H1 (cell line): ENCODE measurements at regions not wholly inside any gene's neighbourhood (a gene's known extent, or its start where the extent isn't known, plus 50 kb on each side); places are given as distances from the start of the nearest gene placed in this dataset.

Experiments used
- CTCF ChIA-PET: fragments of 300-600 bp; sonication (Branson Sonifier 250); formaldehyde crosslinking; loops from one replicate; lab custom pipeline; 2021; ENCODE audit not compliant: partially characterized antibody; lab: Charles Lee
- POLR2A ChIA-PET: fragments of 300-600 bp; sonication (Branson Sonifier 250); formaldehyde crosslinking; loops from one replicate; lab custom pipeline; 2021; ENCODE audit warnings: inconsistent platforms; ENCODE audit not compliant: partially characterized antibody; lab: Charles Lee
- DNase-seq, 2 experiments: peaks; one replicate each; pipeline versions ENCODE4 v3.0.0 to v3.0.0-alpha.2; 2010 to 2022; ENCODE audit warnings: low spot score in 2 of 2, low read depth in 1 of 2, mixed read lengths in 1 of 2
- FAIRE-seq: peaks from 2 replicates; lab custom pipeline; 2011; peaks lifted over from hg19 to GRCh38; lab: Jason Lieb, UNC
- H2AFZ ChIP-seq: 2 replicates; pipeline ENCODE4 v1.8.1; 2012; ENCODE audit warnings: low read length, inconsistent platforms
- H2AK5ac ChIP-seq: 2 replicates; pipeline ENCODE4 v1.6.1; 2013; ENCODE audit warnings: low read depth, low read length
- H2BK120ac ChIP-seq: replicated peaks from 2 replicates; pipeline ENCODE3; 2013; ENCODE audit warnings: low read depth, low read length, inconsistent platforms
- H2BK12ac ChIP-seq: 2 replicates; pipeline ENCODE4 v1.6.1; 2013; ENCODE audit warnings: low read depth, low read length
- H2BK15ac ChIP-seq: 2 replicates; pipeline ENCODE4 v1.6.1; 2013; ENCODE audit warnings: low read length
- H2BK20ac ChIP-seq: 2 replicates; pipeline ENCODE4 v1.6.1; 2013; ENCODE audit warnings: low read length
- H2BK5ac ChIP-seq: 2 replicates; pipeline ENCODE4 v1.6.1; 2013; ENCODE audit warnings: low read depth, low read length
- H3K14ac ChIP-seq: 2 replicates; pipeline ENCODE4 v1.6.1; 2013; ENCODE audit warnings: inconsistent platforms; ENCODE audit not compliant: insufficient read length
- H3K18ac ChIP-seq: 2 replicates; pipeline ENCODE4 v1.6.1; 2013; ENCODE audit warnings: low read length; ENCODE audit errors: extremely low read depth
- H3K23ac ChIP-seq: 2 replicates; pipeline ENCODE4 v1.6.1; 2013; ENCODE audit warnings: inconsistent platforms; ENCODE audit not compliant: insufficient read length
- H3K23me2 ChIP-seq: 2 replicates; pipeline ENCODE4 v1.6.1; 2013; ENCODE audit warnings: low read depth, low read length
- H3K27ac ChIP-seq: 2 replicates; pipeline ENCODE4 v1.6.1; 2011; ENCODE audit warnings: low read depth, low read length, inconsistent platforms
- H3K27me3 ChIP-seq, 4 experiments: replicated peaks in 1 of 4; 1 replicate in 1 of 4; 2 replicates in 3 of 4; pipeline versions ENCODE4 v1.6.1 to v1.8.1; 2011 to 2013; ENCODE audit warnings: low read length in 3 of 4, mild to moderate bottlenecking in 3 of 4, inconsistent platforms in 2 of 4, mixed read lengths in 2 of 4, moderate library complexity in 1 of 4; ENCODE audit not compliant: control insufficient read depth in 3 of 4, insufficient read depth in 3 of 4; ENCODE audit errors: extremely low read depth in 1 of 4
- H3K36me3 ChIP-seq, 4 experiments: 2 replicates each; pipeline versions ENCODE4 v1.6.1 to v1.8.1; 2011 to 2013; ENCODE audit warnings: mild to moderate bottlenecking in 4 of 4, low read length in 3 of 4, moderate library complexity in 2 of 4, control low read depth in 1 of 4, inconsistent platforms in 1 of 4; ENCODE audit not compliant: insufficient read depth in 4 of 4, control insufficient read depth in 2 of 4
- H3K4ac ChIP-seq: replicated peaks from 2 replicates; pipeline ENCODE3; 2013; ENCODE audit warnings: low read length, low read depth, mixed read lengths, inconsistent platforms; ENCODE audit not compliant: insufficient read length
- H3K4me1 ChIP-seq, 4 experiments: replicated peaks in 1 of 4; 1 replicate in 1 of 4; 2 replicates in 3 of 4; pipeline versions ENCODE4 v1.6.1 to v1.8.1; 2011 to 2013; ENCODE audit warnings: low read length in 3 of 4, inconsistent platforms in 2 of 4, mixed read lengths in 1 of 4; ENCODE audit not compliant: insufficient read depth in 4 of 4, control insufficient read depth in 3 of 4
- H3K4me2 ChIP-seq, 2 experiments: 2 replicates each; pipeline versions ENCODE4 v1.6.1 to v1.8.1; 2011 to 2013; ENCODE audit warnings: low read depth in 2 of 2, low read length in 2 of 2, control low read depth in 1 of 2, inconsistent platforms in 1 of 2, mild to moderate bottlenecking in 1 of 2; ENCODE audit not compliant: insufficient read depth in 1 of 2
- H3K4me3 ChIP-seq, 4 experiments: fragments of 200-600, 300-600 bp in 1 of 4; sonication (generic), shearing (Covaris generic), sonication (Bioruptor Twin) in 1 of 4; 2 replicates each; pipeline versions ENCODE4 v1.5.1 to v1.8.1; 2011 to 2016; ENCODE audit warnings: low read length in 4 of 4, low read depth in 3 of 4, control low read depth in 2 of 4, inconsistent platforms in 2 of 4, mild to moderate bottlenecking in 2 of 4, mixed read lengths in 1 of 4, moderate library complexity in 1 of 4; ENCODE audit not compliant: insufficient read depth in 2 of 4; ENCODE audit errors: extremely low read depth in 1 of 4
- H3K56ac ChIP-seq: replicated peaks from 2 replicates; pipeline ENCODE3; 2013; ENCODE audit warnings: low read depth, mild to moderate bottlenecking, mixed read lengths, low read length, inconsistent platforms; ENCODE audit not compliant: insufficient read length
- H3K79me1 ChIP-seq: 2 replicates; pipeline ENCODE4 v1.6.1; 2013; ENCODE audit warnings: low read depth, low read length, control low read depth
- H3K79me2 ChIP-seq, 2 experiments: 2 replicates each; pipeline versions ENCODE4 v1.6.1 to v1.8.1; 2012 to 2013; ENCODE audit warnings: low read length in 2 of 2, mild to moderate bottlenecking in 2 of 2, inconsistent platforms in 1 of 2; ENCODE audit not compliant: insufficient read depth in 2 of 2, control insufficient read depth in 1 of 2
- H3K9ac ChIP-seq, 4 experiments: replicated peaks in 1 of 4; 1 replicate in 1 of 4; 2 replicates in 3 of 4; pipeline versions ENCODE4 v1.6.1 to v1.8.1; 2011 to 2013; ENCODE audit warnings: low read depth in 3 of 4, low read length in 3 of 4, control low read depth in 2 of 4, mild to moderate bottlenecking in 2 of 4, moderate library complexity in 2 of 4, inconsistent platforms in 1 of 4; ENCODE audit errors: extremely low read depth in 1 of 4
- H3K9me3 ChIP-seq, 2 experiments: 2 replicates each; pipeline versions ENCODE4 v1.6.1 to v1.8.1; 2012 to 2013; ENCODE audit warnings: mild to moderate bottlenecking in 2 of 2, moderate library complexity in 2 of 2, control low read depth in 1 of 2, inconsistent platforms in 1 of 2, low read depth in 1 of 2, low read length in 1 of 2, mixed read lengths in 1 of 2; ENCODE audit not compliant: insufficient read depth in 2 of 2
- H4K20me1 ChIP-seq, 2 experiments: replicated peaks in 1 of 2; 2 replicates each; pipeline versions ENCODE3 to v1.8.1; 2011 to 2013; ENCODE audit warnings: inconsistent platforms in 2 of 2, low read length in 2 of 2, mild to moderate bottlenecking in 1 of 2; ENCODE audit not compliant: insufficient read depth in 2 of 2, control insufficient read depth in 1 of 2
- H4K5ac ChIP-seq: 2 replicates; pipeline ENCODE4 v1.6.1; 2013; ENCODE audit warnings: low read length, low read depth, mixed read lengths, inconsistent platforms; ENCODE audit not compliant: insufficient read length
- H4K8ac ChIP-seq: 2 replicates; pipeline ENCODE4 v1.8.0; 2013; ENCODE audit warnings: mild to moderate bottlenecking, moderate library complexity, low read length, inconsistent platforms; ENCODE audit not compliant: insufficient read depth; ENCODE audit errors: extremely low read depth
- H4K91ac ChIP-seq: replicated peaks from 2 replicates; pipeline ENCODE3; 2013; ENCODE audit warnings: low read length, mixed read lengths, inconsistent platforms; ENCODE audit not compliant: insufficient read length
- WGBS, 2 experiments: shearing (Covaris generic) in 1 of 2; methylation state at CpG; one replicate each; pipeline versions ENCODE4 v1.1.6 to v1.1.7; 2013 to 2015; ENCODE audit warnings: low lambda C conversion rate in 2 of 2, mixed read lengths in 2 of 2, inconsistent platforms in 1 of 2, low coverage in 1 of 2, missing lambda C conversion rate in 1 of 2; ENCODE audit not compliant: insufficient replicate concordance in 2 of 2, insufficient coverage in 1 of 2, insufficient read length in 1 of 2; ENCODE audit errors: extremely low coverage in 1 of 2, missing lambda C conversion rate in 1 of 2; 5-methylcytosine and 5-hydroxymethylcytosine counted together

GRCh38 chr16:7101054-7101453 lies 231.6 kb upstream of the RBFOX1 start:
- H3K14ac ChIP-seq = no peak overlapping the region
- H2BK12ac ChIP-seq = no peak overlapping the region
- no peaks in the 10 kb centered on the region for H3K79me1 ChIP-seq
- no peak overlapping the region for H2BK15ac ChIP-seq
- H2BK120ac ChIP-seq = no peak overlapping the region
- H2AK5ac ChIP-seq = no peak overlapping the region
- H3K56ac ChIP-seq = no peak overlapping the region
- CTCF ChIA-PET = interaction anchor here (0.6 kb wide), 1 partner anchor 1481 kb away, joined by 3 read pairs; no protein-coding TSS in a partner anchor
- no peak overlapping the region for H3K4ac ChIP-seq
- peaks cover 0 to 2% (median 0%) of the 10 kb centered on the region in 4 experiments; a peak in 1 of 7 replicates for H3K4me1 ChIP-seq
- no peak overlapping the region for H3K9ac ChIP-seq
- no peaks in the 10 kb centered on the region for H3K23me2 ChIP-seq
- no peaks in the 10 kb centered on the region for H4K20me1 ChIP-seq
- DNase-seq = no peak
- no peak overlapping the region for H2BK5ac ChIP-seq
- no peak overlapping the region for H3K4me3 ChIP-seq
- H3K4me2 ChIP-seq = no peak overlapping the region
- no peak overlapping the region for H3K27ac ChIP-seq
- H3K79me2 ChIP-seq = no peaks in the 10 kb centered on the region
- H2AFZ ChIP-seq = no peak overlapping the region
- 92% methylated on average over 8 of the region's 8 CpGs; no CpG with 5 or more reads in 1 of the 2 experiments for WGBS, 2 experiments
- H4K91ac ChIP-seq = no peak overlapping the region
- POLR2A ChIA-PET = no interaction called here
- H3K27me3 ChIP-seq = no peaks in the 10 kb centered on the region
- H4K5ac ChIP-seq = no peak overlapping the region
- no peak overlapping the region for H3K18ac ChIP-seq
- H3K36me3 ChIP-seq = no peaks in the 10 kb centered on the region
- no peak overlapping the region for H2BK20ac ChIP-seq
- 0 out of 2 replicates have a peak overlapping the region, but pooled peaks have one; percentile 40 for H4K8ac ChIP-seq
- H3K23ac ChIP-seq = no peak overlapping the region
- no peaks in the 10 kb centered on the region for H3K9me3 ChIP-seq
- FAIRE-seq = no peak
